Upper lobe of right lung (tissue), 1 donor: ENCODE measurements at regions not wholly inside any gene's neighbourhood (a gene's known extent, or its start where the extent isn't known, plus 50 kb on each side); places are given as distances from the start of the nearest gene placed in this dataset.

Experiments used
- ATAC-seq: fragments of 200-7000 bp; cut with Tn5 transposase; one replicate; pipeline ENCODE4 v1.9.1; 2020; ENCODE audit warnings: mild to moderate bottlenecking, moderate library complexity
- DNase-seq: peaks from one replicate; pipeline ENCODE4 v3.0.0-alpha.2; 2020
- H3K27ac ChIP-seq: fragments of 200-600 bp; one replicate; pipeline ENCODE4 v1.8.0; 2022
- H3K27me3 ChIP-seq: fragments of 200-600 bp; one replicate; pipeline ENCODE4 v1.8.0; 2022; ENCODE audit warnings: mild to moderate bottlenecking
- H3K36me3 ChIP-seq: fragments of 200-600 bp; one replicate; pipeline ENCODE4 v1.8.0; 2022
- H3K4me1 ChIP-seq: fragments of 200-600 bp; one replicate; pipeline ENCODE4 v1.8.0; 2022
- H3K4me3 ChIP-seq: fragments of 200-600 bp; one replicate; pipeline ENCODE4 v1.8.0; 2022; ENCODE audit warnings: mild to moderate bottlenecking
- H3K9me3 ChIP-seq: fragments of 200-600 bp; one replicate; pipeline ENCODE4 v1.8.0; 2022
- intact Hi-C: fragments of 100-400 bp; cut with DNase I; formaldehyde crosslinking; loops from one replicate; pipeline ENCODE4 v1.11.0; 2022
- TF ChIP-seq, protein P1 (sequence below): fragments of 200-600 bp; IDR thresholded peaks from one replicate; pipeline ENCODE4 v1.8.0; 2022; ENCODE audit warnings: antibody characterized with exemption
- donor health status: DM: no; HTN: yes; CAD: no; lungs with severe emphysema.

DNA sequence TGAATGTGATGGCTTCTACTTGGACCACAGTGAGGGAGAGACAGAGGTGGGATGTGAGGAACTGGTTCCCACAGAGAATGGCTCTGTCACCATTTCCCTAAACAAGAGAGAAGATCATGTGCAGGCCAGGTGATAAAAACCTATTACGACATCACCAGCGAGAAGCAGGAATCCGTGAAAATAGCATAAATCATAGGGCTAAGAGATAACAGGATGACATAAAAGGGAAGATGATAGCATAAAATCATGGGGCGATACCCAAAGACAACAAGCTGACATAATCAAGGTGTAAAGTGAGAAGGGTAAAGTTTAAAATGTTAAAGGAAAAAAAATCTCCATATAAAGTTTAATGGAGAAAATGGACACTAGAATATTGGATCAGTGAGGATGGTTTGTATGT is 205.5 kb upstream of the SLIT2 start:
- ATAC-seq: no peak
- H3K36me3 ChIP-seq: no peaks in the 10 kb centered on the region
- H3K9me3 ChIP-seq: no peaks in the 10 kb centered on the region
- H3K27ac ChIP-seq: no peak overlapping the region
- DNase-seq: no peak
- no peak overlapping the region for H3K4me3 ChIP-seq
- TF ChIP-seq, protein P1, sequence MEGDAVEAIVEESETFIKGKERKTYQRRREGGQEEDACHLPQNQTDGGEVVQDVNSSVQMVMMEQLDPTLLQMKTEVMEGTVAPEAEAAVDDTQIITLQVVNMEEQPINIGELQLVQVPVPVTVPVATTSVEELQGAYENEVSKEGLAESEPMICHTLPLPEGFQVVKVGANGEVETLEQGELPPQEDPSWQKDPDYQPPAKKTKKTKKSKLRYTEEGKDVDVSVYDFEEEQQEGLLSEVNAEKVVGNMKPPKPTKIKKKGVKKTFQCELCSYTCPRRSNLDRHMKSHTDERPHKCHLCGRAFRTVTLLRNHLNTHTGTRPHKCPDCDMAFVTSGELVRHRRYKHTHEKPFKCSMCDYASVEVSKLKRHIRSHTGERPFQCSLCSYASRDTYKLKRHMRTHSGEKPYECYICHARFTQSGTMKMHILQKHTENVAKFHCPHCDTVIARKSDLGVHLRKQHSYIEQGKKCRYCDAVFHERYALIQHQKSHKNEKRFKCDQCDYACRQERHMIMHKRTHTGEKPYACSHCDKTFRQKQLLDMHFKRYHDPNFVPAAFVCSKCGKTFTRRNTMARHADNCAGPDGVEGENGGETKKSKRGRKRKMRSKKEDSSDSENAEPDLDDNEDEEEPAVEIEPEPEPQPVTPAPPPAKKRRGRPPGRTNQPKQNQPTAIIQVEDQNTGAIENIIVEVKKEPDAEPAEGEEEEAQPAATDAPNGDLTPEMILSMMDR: no peak
- intact Hi-C loops: no loop called here
- no peaks in the 10 kb centered on the region for H3K4me1 ChIP-seq
- H3K27me3 ChIP-seq: no peaks in the 10 kb centered on the region

DNA sequence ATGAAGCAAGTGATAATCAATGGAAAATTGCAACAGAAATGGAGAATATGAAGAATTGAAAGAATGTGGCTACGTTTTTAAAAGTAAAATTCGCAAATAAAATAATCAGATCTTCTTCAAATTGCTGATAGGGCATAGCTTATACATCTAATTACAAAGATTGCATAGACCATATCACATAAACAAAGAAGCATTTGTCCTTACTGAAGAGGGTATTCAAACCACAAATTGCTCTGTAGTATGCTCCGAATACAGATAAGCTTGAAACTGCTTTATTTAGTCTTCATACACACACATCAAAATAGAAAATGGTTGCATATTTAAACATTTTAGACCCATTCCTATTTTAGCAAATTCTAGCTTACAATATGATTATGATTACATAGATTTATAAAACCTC is 206.7 kb upstream of the SLIT2 start:
- Histone ChIP-seq H3K27ac (no peak overlapping the region), H3K27me3 (no peaks in the 10 kb centered on the region), H3K36me3 (no peaks in the 10 kb centered on the region), H3K4me1 (no peaks in the 10 kb centered on the region), H3K4me3 (no peak overlapping the region), H3K9me3 (no peaks in the 10 kb centered on the region)
- DNase-seq: no peak
- TF ChIP-seq, protein P1: no peak
- ATAC-seq: no peak
- intact Hi-C loops: no loop called here

DNA sequence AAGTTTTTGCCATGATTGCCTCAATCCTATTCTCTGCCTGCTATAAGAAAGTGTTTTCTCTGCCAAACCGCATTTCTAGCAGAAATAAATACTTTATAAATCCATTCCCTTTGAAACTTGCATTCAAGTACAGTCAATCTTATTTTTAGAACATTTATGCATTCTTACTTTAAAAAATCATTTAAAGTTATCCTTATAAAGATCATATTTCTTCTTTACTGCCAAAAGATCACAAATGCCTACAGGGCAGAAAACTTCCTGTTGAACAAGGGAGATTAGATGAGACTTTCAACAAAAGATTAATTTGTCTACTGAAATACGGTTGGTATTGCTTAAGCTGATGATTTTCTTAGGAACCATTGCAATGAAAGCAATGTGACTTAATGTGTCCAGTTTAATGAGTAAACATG is 207.2 kb upstream of the SLIT2 start:
- Histone ChIP-seq H3K4me3 (no peak overlapping the region), H3K4me1 (no peaks in the 10 kb centered on the region), H3K27me3 (no peaks in the 10 kb centered on the region), H3K27ac (no peak overlapping the region), H3K36me3 (no peaks in the 10 kb centered on the region), H3K9me3 (no peaks in the 10 kb centered on the region)
- DNase-seq (no peak), ATAC-seq (no peak)
- TF ChIP-seq, protein P1: no peak
- intact Hi-C loops: no loop called here

DNA sequence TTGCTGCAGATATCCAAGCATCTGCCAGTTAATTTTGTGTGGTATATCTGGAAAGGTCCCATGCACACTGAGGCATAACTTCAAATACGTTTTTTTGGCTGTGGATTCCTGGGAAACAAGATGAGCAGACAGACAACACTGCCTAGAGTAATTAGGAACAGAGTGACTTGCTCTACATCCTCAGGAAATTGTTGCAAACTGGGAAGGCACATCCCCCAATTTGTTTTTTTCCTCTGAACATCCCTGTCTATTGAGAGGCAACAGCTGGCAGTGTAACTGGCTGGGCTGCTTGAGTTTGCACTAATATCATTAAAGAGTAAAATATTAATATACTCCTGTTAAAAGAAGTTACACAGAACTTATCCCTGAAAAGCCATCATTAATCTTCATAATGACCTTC is 207.7 kb upstream of the SLIT2 start:
- no peak overlapping the region for H3K27ac ChIP-seq
- no peak overlapping the region for H3K4me3 ChIP-seq
- H3K36me3 ChIP-seq: no peaks in the 10 kb centered on the region
- no peaks in the 10 kb centered on the region for H3K4me1 ChIP-seq
- ATAC-seq (no peak), DNase-seq (no peak)
- no peaks in the 10 kb centered on the region for H3K27me3 ChIP-seq
- H3K9me3 ChIP-seq: no peaks in the 10 kb centered on the region
- TF ChIP-seq, protein P1: no peak
- intact Hi-C loops: no loop called here

DNA sequence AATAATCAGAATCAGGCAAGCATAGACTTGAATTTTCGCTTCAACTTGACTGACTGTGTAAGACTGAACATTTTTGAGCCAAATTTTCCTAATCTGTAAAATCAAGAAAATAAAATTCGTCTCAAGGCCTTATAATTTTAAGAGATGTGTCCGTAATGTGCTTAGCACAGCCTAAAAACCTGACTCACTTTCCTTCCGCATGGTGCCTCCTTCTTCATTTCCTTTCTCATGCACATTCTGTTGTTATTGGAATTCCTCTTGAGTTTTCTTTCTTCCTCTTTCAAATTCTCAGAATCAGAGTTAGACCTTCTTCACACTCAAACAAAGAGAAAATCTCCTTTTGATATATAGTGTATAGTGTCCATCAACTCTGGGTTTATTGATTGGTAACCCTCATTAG is 208.9 kb upstream of the SLIT2 start:
- TF ChIP-seq, protein P1: no peak

DNA sequence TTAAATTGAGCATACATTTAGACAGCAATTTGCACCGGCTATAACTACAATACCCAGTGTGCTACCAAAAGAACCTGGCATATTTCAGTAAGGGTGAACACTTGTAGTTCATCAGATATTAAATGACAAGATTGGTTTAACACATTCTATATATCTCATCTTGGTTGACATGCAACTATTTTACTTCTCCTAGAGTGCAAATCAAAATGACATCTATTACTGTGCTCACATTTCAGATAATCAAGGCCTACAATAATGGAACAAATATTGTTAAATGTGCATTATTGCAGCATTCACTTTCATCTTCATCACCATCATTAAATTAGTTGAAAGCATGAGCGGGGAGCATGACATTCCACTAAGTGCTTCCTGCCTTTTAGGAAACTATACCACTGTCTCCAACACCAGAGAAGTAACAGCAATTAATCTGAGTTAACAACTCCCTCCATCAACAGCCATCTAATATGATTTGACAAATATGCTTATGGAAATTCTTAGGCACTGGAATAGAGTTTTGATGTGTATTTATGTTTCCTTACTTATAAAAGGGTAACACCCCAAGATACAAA is 209.8 kb upstream of the SLIT2 start:
- TF ChIP-seq, protein P1: no peak
- Histone ChIP-seq H3K4me1 (no peaks in the 10 kb centered on the region), H3K27me3 (no peaks in the 10 kb centered on the region), H3K27ac (no peak overlapping the region), H3K9me3 (no peaks in the 10 kb centered on the region), H3K36me3 (no peaks in the 10 kb centered on the region), H3K4me3 (no peak overlapping the region)
- ATAC-seq (no peak), DNase-seq (no peak)
- intact Hi-C loops: no loop called here

More for the DNA sequence above, 208.9 kb upstream of the SLIT2 start:
- no peak overlapping the region for H3K27ac ChIP-seq
- H3K27me3 ChIP-seq: no peaks in the 10 kb centered on the region
- DNase-seq (no peak), ATAC-seq (no peak)
- no peaks in the 10 kb centered on the region for H3K4me1 ChIP-seq
- no peaks in the 10 kb centered on the region for H3K9me3 ChIP-seq
- no peak overlapping the region for H3K4me3 ChIP-seq
- H3K36me3 ChIP-seq: no peaks in the 10 kb centered on the region
- intact Hi-C loops: no loop called here
